ENCODE measurements at regions not wholly inside any gene's neighbourhood (a gene's known extent, or its start where the extent isn't known, plus 50 kb on each side); places are given as distances from the start of the nearest gene placed in this dataset.

DNA sequence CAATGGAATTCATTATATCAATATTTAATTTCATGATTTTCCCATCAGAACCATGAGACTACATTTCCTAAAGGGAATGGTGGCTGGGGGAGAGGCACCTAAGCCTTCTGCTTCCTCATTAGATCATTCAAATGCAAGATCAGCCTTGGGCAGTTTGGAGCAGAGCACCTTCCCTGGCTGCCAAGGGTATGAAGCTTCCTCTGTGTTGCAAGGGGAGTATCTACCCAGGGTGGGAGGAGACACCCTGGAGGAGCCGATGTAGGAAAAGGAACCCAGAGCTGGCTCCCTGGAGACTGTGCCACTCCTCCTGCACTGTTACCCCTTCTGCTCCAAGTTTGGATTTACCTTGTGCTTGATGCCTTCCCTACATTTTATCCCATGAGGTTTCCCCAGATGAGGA is 299.7 kb upstream of the PRDM1 start:
- Histone ChIP-seq H3K9ac (ENCODE audit: insufficient read depth in 1 of 2, low read length in 2 of 2) (no peak overlapping the region), H3K4me3 (no peak overlapping the region), H3K36me3 (ENCODE audit: control insufficient read depth in 4 of 4, insufficient read depth in 4 of 4, low read length in 4 of 4) (no peaks in the 10 kb centered on the region), H3K9me3 (ENCODE audit: control insufficient read depth in 4 of 4, insufficient read depth in 3 of 4, low read length in 3 of 4) (peaks cover 0 to 2% (median 0%) of the 10 kb centered on the region in 4 donors), H3K27me3 (ENCODE audit: control insufficient read depth in 3 of 3, insufficient read depth in 3 of 3, low read length in 2 of 3) (no peaks in the 10 kb centered on the region), H3K4me1 (ENCODE audit: control insufficient read depth in 5 of 5, insufficient read depth in 5 of 5, low read length in 5 of 5) (peaks cover 0 to 19% (median 3%) of the 10 kb centered on the region in 5 donors), H3K27ac (ENCODE audit: low read depth in 1 of 2, low read length in 1 of 2) (no peak overlapping the region)
- 25 to 55% methylated on average over 1 of the region's 1 CpG for WGBS, 2 donors
- ATAC-seq (ENCODE audit: insufficient read depth, low FRiP score) = no peak
- TF ChIP-seq, protein P1, sequence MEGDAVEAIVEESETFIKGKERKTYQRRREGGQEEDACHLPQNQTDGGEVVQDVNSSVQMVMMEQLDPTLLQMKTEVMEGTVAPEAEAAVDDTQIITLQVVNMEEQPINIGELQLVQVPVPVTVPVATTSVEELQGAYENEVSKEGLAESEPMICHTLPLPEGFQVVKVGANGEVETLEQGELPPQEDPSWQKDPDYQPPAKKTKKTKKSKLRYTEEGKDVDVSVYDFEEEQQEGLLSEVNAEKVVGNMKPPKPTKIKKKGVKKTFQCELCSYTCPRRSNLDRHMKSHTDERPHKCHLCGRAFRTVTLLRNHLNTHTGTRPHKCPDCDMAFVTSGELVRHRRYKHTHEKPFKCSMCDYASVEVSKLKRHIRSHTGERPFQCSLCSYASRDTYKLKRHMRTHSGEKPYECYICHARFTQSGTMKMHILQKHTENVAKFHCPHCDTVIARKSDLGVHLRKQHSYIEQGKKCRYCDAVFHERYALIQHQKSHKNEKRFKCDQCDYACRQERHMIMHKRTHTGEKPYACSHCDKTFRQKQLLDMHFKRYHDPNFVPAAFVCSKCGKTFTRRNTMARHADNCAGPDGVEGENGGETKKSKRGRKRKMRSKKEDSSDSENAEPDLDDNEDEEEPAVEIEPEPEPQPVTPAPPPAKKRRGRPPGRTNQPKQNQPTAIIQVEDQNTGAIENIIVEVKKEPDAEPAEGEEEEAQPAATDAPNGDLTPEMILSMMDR (IDR thresholded peaks at IDR 0.05; ENCODE audit: control extremely low read depth, extremely low read depth) = no peak
- no peak for DNase-seq

DNA sequence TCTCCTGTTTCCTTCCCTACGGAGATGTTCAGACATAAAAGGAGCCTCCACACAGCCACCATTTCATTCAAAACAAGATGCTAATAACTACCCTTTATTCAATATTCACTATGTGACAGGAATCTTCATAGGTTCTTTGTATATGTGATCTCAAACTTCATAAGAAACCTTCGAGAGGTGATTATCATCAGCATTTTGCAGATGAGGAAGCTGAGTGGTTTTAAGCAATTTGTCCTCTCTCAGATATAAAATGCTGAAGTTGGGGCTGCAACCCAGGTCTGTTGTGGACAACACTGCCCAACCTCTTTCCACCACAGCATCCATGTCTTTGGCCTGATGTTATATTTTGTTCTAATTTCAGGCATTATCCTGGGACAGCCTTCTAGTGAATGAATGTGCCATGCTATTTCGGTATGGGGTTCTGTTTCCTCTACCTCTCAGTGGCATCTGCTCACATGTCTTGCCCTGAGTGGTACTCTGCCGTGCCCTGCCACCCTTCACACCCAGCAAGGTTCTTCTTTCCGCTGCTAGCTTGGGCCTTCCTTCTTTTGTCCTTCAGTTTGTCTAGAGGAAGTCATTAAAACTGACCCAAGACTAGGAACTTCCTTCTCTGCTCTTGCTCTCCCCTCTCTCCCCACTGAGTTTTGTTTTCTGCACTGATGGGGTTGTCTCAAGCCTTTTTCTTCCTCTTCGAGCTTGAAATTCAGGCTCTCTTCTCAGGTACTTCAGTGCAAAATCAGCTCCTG is 300.9 kb upstream of the PRDM1 start:
- DNase-seq (no peak), ATAC-seq (ENCODE audit: insufficient read depth, low FRiP score) (no peak)
- Histone ChIP-seq H3K4me1 (ENCODE audit: control insufficient read depth in 5 of 5, insufficient read depth in 5 of 5, low read length in 5 of 5) (peaks cover 0 to 8% (median 0%) of the 10 kb centered on the region in 5 donors), H3K4me3 (no peak overlapping the region), H3K9ac (ENCODE audit: insufficient read depth in 1 of 2, low read length in 2 of 2) (no peak overlapping the region), H3K9me3 (ENCODE audit: control insufficient read depth in 4 of 4, insufficient read depth in 3 of 4, low read length in 3 of 4) (peaks cover 0 to 2% (median 0%) of the 10 kb centered on the region in 4 donors), H3K36me3 (ENCODE audit: control insufficient read depth in 4 of 4, insufficient read depth in 4 of 4, low read length in 4 of 4) (no peaks in the 10 kb centered on the region), H3K27ac (ENCODE audit: low read depth in 1 of 2, low read length in 1 of 2) (no peak overlapping the region), H3K27me3 (ENCODE audit: control insufficient read depth in 3 of 3, insufficient read depth in 3 of 3, low read length in 2 of 3) (no peaks in the 10 kb centered on the region)
- 31 to 59% methylated on average over 6 of the region's 6 CpGs for WGBS, 2 donors
- TF ChIP-seq, protein P1 (IDR thresholded peaks at IDR 0.05; ENCODE audit: control extremely low read depth, extremely low read depth) = no peak

- H3K27ac ChIP-seq (ENCODE audit: low read depth in 1 of 2, low read length in 1 of 2) = no peak overlapping the region
- 94 to 97% methylated on average over 2 of the region's 2 CpGs for WGBS, 2 donors
- H3K4me3 ChIP-seq = no peak overlapping the region
- peaks cover 0 to 2% (median 0%) of the 10 kb centered on the region in 4 donors for H3K9me3 ChIP-seq (ENCODE audit: control insufficient read depth in 4 of 4, insufficient read depth in 3 of 4, low read length in 3 of 4)
- H3K27me3 ChIP-seq (ENCODE audit: control insufficient read depth in 3 of 3, insufficient read depth in 3 of 3, low read length in 2 of 3) = no peaks in the 10 kb centered on the region
- no peak overlapping the region for H3K9ac ChIP-seq (ENCODE audit: insufficient read depth in 1 of 2, low read length in 2 of 2)
- H3K36me3 ChIP-seq (ENCODE audit: control insufficient read depth in 4 of 4, insufficient read depth in 4 of 4, low read length in 4 of 4) = no peaks in the 10 kb centered on the region
- TF ChIP-seq, protein P1 (IDR thresholded peaks at IDR 0.05; ENCODE audit: control extremely low read depth, extremely low read depth) = no peak
- no peak for DNase-seq
- peaks cover 0 to 4% (median 0%) of the 10 kb centered on the region in 5 donors for H3K4me1 ChIP-seq (ENCODE audit: control insufficient read depth in 5 of 5, insufficient read depth in 5 of 5, low read length in 5 of 5)
- ATAC-seq (ENCODE audit: insufficient read depth, low FRiP score) = no peak
These were observed 302.0 kb upstream of the PRDM1 start for GRCh38 chr6:105784179-105784578.
